Activated T-cell treated with anti-CD3 and anti-CD28 coated beads, Interleukin-2, amount 50 U/mL, for 72 hours (primary cell): ENCODE measurements at regions not wholly inside any gene's neighbourhood (a gene's known extent, or its start where the extent isn't known, plus 50 kb on each side); places are given as distances from the start of the nearest gene placed in this dataset.

Source experiments
- ATAC-seq, 2 donors: fragments of 150-1000 bp; cut with Tn5 transposase; replicated peaks in 1 of 2; 2 replicates each; pipeline ENCODE4 v1.10.0; 2021; ENCODE audit warnings: moderate library complexity in 2 of 2, mild to moderate bottlenecking in 1 of 2
- DNase-seq, 2 donors: peaks; one replicate each; pipeline ENCODE4 v3.0.0; 2021 to 2022; ENCODE audit warnings: mixed read lengths in 1 of 2
- H3K27ac Mint-ChIP-seq: one replicate; pipeline ENCODE4 v1.8.0; 2022; ENCODE audit warnings: mild to moderate bottlenecking, moderate library complexity, mixed read lengths
- H3K27me3 Mint-ChIP-seq: one replicate; pipeline ENCODE4 v1.8.0; 2022; ENCODE audit warnings: low read depth, mixed read lengths
- H3K36me3 Mint-ChIP-seq, 2 donors: one replicate each; pipeline ENCODE4 v1.8.0; 2022; ENCODE audit warnings: mixed read lengths in 2 of 2, mild to moderate bottlenecking in 1 of 2; ENCODE audit not compliant: insufficient read depth in 2 of 2
- H3K4me1 Mint-ChIP-seq: one replicate; pipeline ENCODE4 v1.8.0; 2022; ENCODE audit warnings: low read depth, mixed read lengths
- H3K4me3 Mint-ChIP-seq, 2 donors: one replicate each; pipeline ENCODE4 v1.8.0; 2022; ENCODE audit warnings: mild to moderate bottlenecking in 2 of 2, mixed read lengths in 2 of 2, moderate library complexity in 2 of 2
- H3K9me3 Mint-ChIP-seq, 2 donors: one replicate each; pipeline ENCODE4 v1.8.0; 2022; ENCODE audit warnings: mixed read lengths in 2 of 2

DNA sequence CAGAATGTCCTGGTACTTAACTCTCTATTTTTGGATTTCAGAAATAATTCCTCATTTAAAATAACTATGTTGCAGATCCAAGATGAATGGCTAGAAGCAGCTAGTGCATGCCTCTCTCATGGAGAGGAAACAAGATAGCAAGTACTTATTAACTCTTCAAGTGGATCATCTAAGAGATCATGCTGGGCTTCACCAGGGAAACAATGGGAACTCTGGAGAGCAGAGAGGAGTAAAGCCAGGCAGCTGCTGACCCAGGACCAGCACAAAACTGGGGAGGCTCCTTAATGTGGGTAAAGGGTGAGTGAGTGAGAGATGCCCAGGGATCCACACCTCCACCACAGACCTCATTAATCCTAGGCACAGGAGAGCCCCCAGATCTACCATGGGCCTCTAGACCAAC is 897.8 kb upstream of the ACO1 start:
- Mint-ChIP-seq H3K4me3 (no peak overlapping the region), H3K9me3 (no peaks in the 10 kb centered on the region), H3K27ac (no peak overlapping the region), H3K4me1 (no peaks in the 10 kb centered on the region), H3K36me3 (no peaks in the 10 kb centered on the region), H3K27me3 (no peaks in the 10 kb centered on the region)
- no peak for DNase-seq
- ATAC-seq: no peak

DNA sequence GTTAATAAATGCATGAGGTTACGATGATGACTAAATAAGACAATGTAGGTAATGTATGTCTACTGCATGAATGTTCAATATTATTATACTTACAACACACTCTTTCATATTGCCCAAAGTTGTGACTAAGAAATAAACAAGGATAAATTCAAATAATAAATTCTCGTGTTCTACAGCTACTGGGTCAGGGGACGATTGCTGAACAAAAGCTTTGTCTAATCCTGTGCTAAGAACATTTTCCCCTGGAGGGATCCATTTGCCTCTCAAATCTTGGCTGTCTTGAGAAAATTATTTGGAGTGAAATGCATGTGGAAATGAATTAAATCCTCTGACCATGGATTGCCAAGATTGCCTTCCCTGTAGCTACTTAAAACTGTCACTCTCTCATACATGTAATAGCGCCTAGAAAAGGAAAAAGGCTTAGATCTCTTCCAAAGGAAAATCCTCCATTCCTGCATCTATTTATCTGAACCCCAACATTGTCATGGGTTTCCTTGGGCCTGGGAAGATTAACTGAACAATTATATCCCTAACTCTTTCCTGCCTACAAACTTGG is 893.8 kb upstream of the ACO1 start:
- Mint-ChIP-seq H3K27ac (no peak overlapping the region), H3K4me1 (no peaks in the 10 kb centered on the region), H3K36me3 (peaks cover 1% of the 10 kb centered on the region in 2 donors), H3K4me3 (no peak overlapping the region), H3K27me3 (no peaks in the 10 kb centered on the region), H3K9me3 (peaks cover 0 to 1% of the 10 kb centered on the region in 2 donors)
- ATAC-seq: no peak
- no peak for DNase-seq

DNA sequence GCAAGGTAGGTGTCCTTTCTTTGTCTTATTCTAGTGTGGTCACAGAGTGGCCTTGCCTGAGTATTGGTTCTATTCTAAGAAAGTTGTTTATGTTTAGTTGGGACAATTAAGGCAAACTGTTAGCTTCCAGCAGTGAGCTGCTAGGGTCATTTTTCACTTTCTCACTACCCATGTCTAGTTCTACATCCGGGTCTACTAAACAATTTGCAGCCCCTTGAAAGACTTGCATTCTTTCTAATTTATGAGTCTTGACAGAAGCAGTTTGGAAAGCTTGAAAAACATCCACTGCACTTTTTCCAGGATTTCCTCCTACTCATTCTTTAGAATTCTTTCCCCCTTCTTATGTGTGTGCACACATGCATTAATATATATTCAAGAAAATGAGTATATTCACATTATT is 892.2 kb upstream of the ACO1 start:
- H3K9me3 Mint-ChIP-seq: peaks cover 1 to 7% of the 10 kb centered on the region in 2 donors
- DNase-seq (no peak), ATAC-seq (no peak)
- H3K36me3 Mint-ChIP-seq: peaks cover 1 to 4% of the 10 kb centered on the region in 2 donors
- H3K27ac Mint-ChIP-seq: no peak overlapping the region
- no peak overlapping the region for H3K4me3 Mint-ChIP-seq
- H3K4me1 Mint-ChIP-seq: no peaks in the 10 kb centered on the region
- no peaks in the 10 kb centered on the region for H3K27me3 Mint-ChIP-seq

- Mint-ChIP-seq H3K27ac (no peak overlapping the region), H3K4me3 (no peak overlapping the region)
Observed at GRCh38 chr9:31500422-31500821, 884.0 kb upstream of the ACO1 start.

DNA sequence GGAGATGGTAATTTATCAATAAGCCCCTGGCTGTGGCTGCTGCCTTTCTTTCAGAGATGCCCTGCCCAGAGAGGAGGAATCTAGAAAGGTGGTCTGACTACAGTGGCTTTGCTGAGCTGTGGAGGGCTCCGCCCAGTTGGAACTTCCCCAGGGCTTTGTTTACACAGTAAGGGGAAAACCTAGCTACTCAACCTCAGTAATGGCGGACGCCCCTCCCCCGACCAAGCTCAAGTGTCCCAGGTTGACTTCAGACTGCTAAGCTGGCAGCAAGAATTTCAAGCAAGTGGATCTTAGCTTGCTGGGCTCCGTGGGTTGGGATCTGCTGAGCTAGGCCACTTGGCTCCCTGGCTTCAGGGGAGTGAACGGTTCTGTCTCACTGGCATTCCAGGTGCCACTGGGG is 865.4 kb upstream of the ACO1 start:
- Mint-ChIP-seq H3K4me3 (no peak overlapping the region), H3K27me3 (no peaks in the 10 kb centered on the region), H3K36me3 (peaks cover 4 to 8% of the 10 kb centered on the region in 2 donors), H3K4me1 (peaks cover 14% of the 10 kb centered on the region), H3K27ac (no peak overlapping the region), H3K9me3 (peaks cover 3 to 4% of the 10 kb centered on the region in 2 donors)
- ATAC-seq (peak; percentile 74 to 77), DNase-seq (peak; percentile 64 to 71)

More at GRCh38 chr9:31500422-31500821, 884.0 kb upstream of the ACO1 start:
- peaks cover 1 to 12% of the 10 kb centered on the region in 2 donors for H3K9me3 Mint-ChIP-seq
- no peak for ATAC-seq
- peaks cover 6% of the 10 kb centered on the region for H3K4me1 Mint-ChIP-seq
- no peak for DNase-seq
- no peaks in the 10 kb centered on the region for H3K27me3 Mint-ChIP-seq
- peaks cover 1 to 4% of the 10 kb centered on the region in 2 donors for H3K36me3 Mint-ChIP-seq

GRCh38 chr9:31519424-31519823 is 865.0 kb upstream of the ACO1 start:
- Mint-ChIP-seq H3K4me1 (peaks cover 14% of the 10 kb centered on the region), H3K4me3 (no peak overlapping the region), H3K27ac (peak overlapping the region; percentile 26), H3K9me3 (peaks cover 3 to 4% of the 10 kb centered on the region in 2 donors), H3K36me3 (peaks cover 4 to 6% of the 10 kb centered on the region in 2 donors), H3K27me3 (no peaks in the 10 kb centered on the region)
- DNase-seq (no peak), ATAC-seq (no peak)

DNA sequence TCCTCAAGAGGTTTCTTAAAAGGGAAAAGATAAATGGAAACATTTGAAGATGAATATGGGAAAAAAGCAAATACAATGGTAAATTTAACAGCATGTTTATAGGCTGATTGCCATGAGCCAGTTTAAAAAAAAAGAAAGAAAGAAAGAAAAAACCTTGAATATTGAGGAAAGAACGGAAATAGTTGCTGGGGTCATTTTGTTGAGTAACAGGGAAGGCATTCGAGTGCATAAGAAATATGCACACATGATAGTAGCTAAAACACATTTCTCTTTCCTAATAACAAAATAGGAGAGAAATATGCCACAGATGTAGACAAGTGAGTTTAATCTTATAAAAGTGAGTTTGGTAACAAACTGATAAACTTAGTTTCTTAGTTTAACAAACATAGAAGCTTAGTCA is 864.6 kb upstream of the ACO1 start:
- peaks cover 14% of the 10 kb centered on the region for H3K4me1 Mint-ChIP-seq
- H3K36me3 Mint-ChIP-seq: peaks cover 4 to 6% of the 10 kb centered on the region in 2 donors
- DNase-seq (no peak), ATAC-seq (no peak)
- H3K27ac Mint-ChIP-seq: peak overlapping the region; percentile 26
- peaks cover 1 to 4% of the 10 kb centered on the region in 2 donors for H3K9me3 Mint-ChIP-seq
- H3K4me3 Mint-ChIP-seq: no peak overlapping the region
- no peaks in the 10 kb centered on the region for H3K27me3 Mint-ChIP-seq

DNA sequence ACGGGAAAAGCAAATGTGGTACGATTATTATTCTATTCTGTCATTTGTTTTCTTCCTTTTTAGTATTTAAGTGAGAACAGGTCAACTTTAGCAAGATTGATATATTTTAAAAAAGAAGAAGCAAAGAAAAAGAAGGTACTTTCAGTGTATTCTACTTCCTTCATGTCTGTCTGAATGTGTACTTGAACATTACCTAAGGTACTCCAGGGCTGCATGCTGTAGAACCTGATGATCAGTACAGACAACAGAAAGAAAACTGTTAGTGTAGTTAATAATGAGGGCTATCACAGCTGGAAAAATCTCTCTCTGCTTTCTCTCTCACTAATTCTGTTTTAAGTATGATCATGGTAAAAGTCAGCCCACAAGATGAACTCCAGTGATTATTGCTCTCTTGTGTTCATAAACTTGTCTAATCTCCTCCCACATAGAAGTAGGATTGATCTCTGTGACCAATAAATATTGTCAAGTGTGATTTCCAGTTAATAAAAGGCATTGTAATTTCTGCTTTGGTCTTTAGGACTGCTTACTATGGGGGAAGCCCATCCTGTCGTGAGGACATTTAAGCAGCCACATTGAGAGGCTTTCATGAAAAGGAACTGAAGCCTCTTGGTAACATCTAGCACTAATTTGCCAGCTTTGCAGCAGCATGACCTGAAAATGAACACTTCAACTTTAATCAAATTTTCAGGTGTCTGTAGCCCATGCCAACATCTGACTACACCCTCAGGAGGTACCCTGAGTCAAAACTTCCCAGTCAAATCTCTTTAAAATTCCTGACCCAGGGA is 864.0 kb upstream of the ACO1 start:
- H3K27me3 Mint-ChIP-seq: no peaks in the 10 kb centered on the region
- peaks cover 1 to 4% of the 10 kb centered on the region in 2 donors for H3K9me3 Mint-ChIP-seq
- no peak for DNase-seq
- no peak for ATAC-seq
- H3K36me3 Mint-ChIP-seq: peaks cover 4 to 6% of the 10 kb centered on the region in 2 donors
- H3K4me1 Mint-ChIP-seq: peaks cover 14% of the 10 kb centered on the region
- H3K4me3 Mint-ChIP-seq: no peak overlapping the region
- no peak overlapping the region for H3K27ac Mint-ChIP-seq

DNA sequence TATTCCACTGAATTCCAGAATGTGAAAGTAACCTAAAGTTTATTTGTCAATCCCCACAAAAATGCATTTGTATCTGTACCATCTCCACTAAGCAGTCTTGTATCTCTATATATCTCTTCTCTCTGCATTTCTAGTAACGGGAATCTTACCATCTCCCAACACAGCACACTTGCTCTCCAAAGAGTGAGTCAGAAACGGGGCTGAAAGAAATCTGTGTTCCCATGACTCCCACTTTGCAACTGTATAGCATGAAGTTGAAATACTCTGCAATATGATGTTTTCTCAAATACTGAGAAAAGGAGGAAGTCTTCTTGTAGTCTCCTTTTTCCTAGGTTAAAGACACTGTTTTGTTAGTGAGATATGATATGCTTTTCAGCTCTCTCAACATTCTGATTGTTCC is 848.8 kb upstream of the ACO1 start:
- ATAC-seq: no peak
- H3K36me3 Mint-ChIP-seq: no peaks in the 10 kb centered on the region
- peaks cover 0 to 7% of the 10 kb centered on the region in 2 donors for H3K9me3 Mint-ChIP-seq
- DNase-seq: no peak
- no peaks in the 10 kb centered on the region for H3K27me3 Mint-ChIP-seq
- no peak overlapping the region for H3K27ac Mint-ChIP-seq
- no peak overlapping the region for H3K4me3 Mint-ChIP-seq
- no peaks in the 10 kb centered on the region for H3K4me1 Mint-ChIP-seq

- DNase-seq: no peak
- no peak for ATAC-seq
- no peaks in the 10 kb centered on the region for H3K36me3 Mint-ChIP-seq
- H3K4me3 Mint-ChIP-seq: no peak overlapping the region
- H3K27me3 Mint-ChIP-seq: no peaks in the 10 kb centered on the region
- peaks cover 0 to 7% of the 10 kb centered on the region in 2 donors for H3K9me3 Mint-ChIP-seq
- H3K27ac Mint-ChIP-seq: no peak overlapping the region
- H3K4me1 Mint-ChIP-seq: no peaks in the 10 kb centered on the region
Observed at GRCh38 chr9:31536471-31536870, 848.0 kb upstream of the ACO1 start.

- ATAC-seq (no peak), DNase-seq (no peak)
- H3K36me3 Mint-ChIP-seq: no peaks in the 10 kb centered on the region
- H3K27ac Mint-ChIP-seq: peak overlapping the region; percentile 55
- no peaks in the 10 kb centered on the region for H3K27me3 Mint-ChIP-seq
- H3K4me1 Mint-ChIP-seq: peaks cover 13% of the 10 kb centered on the region
- H3K9me3 Mint-ChIP-seq: peaks cover 0 to 3% of the 10 kb centered on the region in 2 donors
- peak overlapping the region in 1 of 2 donors; percentile 70 for H3K4me3 Mint-ChIP-seq
Observed at GRCh38 chr9:31541721-31542281, 842.6 kb upstream of the ACO1 start.

GRCh38 chr9:31542384-31543055 is 841.9 kb upstream of the ACO1 start:
- H3K4me1 Mint-ChIP-seq: peaks cover 13% of the 10 kb centered on the region
- H3K27ac Mint-ChIP-seq: peak overlapping the region; percentile 55
- H3K4me3 Mint-ChIP-seq: peak overlapping the region in 1 of 2 donors; percentile 70
- DNase-seq (peak; percentile 21 to 34), ATAC-seq (peak; percentile 98 to 99)
- H3K36me3 Mint-ChIP-seq: no peaks in the 10 kb centered on the region
- no peaks in the 10 kb centered on the region for H3K27me3 Mint-ChIP-seq
- peaks cover 0 to 3% of the 10 kb centered on the region in 2 donors for H3K9me3 Mint-ChIP-seq

- Mint-ChIP-seq H3K9me3 (peaks cover 2 to 5% of the 10 kb centered on the region in 2 donors), H3K27me3 (no peaks in the 10 kb centered on the region), H3K27ac (no peak overlapping the region), H3K4me3 (no peak overlapping the region), H3K4me1 (no peaks in the 10 kb centered on the region), H3K36me3 (no peaks in the 10 kb centered on the region)
- ATAC-seq (no peak), DNase-seq (no peak)
Observed at GRCh38 chr9:31554941-31555340, 829.5 kb upstream of the ACO1 start.
